ENCODE measurements at regions not wholly inside any gene's neighbourhood (a gene's known extent, or its start where the extent isn't known, plus 50 kb on each side); places are given as distances from the start of the nearest gene placed in this dataset.

DNA sequence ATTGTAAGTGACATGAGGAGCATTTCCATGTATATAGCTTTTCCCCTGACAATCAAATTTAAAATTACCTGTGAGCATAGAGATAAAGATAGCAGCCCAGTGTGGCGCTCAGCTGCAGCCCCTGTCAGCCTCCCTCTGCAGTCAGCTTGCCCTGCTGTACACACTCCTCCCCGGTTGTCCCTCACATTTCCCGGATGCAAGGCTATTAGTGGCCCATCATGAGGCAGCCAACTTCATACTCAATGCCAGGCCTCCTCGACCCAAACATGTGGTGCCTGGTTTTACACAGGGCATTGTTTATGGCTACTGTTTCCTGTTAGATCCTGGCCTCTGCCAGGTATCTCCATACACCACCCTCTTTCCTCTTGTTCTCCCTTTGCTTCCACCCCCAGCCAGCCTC lies 116.1 kb upstream of the SH3BP4 start:
- no peak for DNase-seq (ENCODE audit: low read depth)

GRCh38 chr2:234834228-234834923 lies 117.4 kb upstream of the SH3BP4 start:
- no peak for DNase-seq (ENCODE audit: low read depth)

- no peak for DNase-seq (ENCODE audit: low read depth)
These were observed 121.0 kb upstream of the SH3BP4 start for GRCh38 chr2:234830853-234831252.

DNA sequence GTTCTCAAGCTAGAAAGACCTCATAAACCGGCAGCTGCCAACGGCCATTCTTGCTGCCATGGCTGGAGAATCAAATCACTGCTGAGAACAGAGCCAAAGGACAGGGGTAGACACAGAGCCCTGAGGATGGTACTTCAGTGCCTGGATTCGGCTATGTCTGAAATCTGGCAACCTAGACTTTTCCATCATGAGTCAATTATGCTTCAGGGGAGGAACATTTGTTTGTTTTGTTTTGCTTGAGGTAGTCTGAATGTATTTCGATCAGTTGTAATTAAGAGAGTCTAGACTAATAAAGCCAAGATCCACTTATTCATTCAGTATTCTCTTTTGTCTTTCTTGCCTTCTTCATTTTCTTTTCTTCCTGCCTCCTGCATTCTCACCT lies 122.8 kb upstream of the SH3BP4 start:
- no peak for DNase-seq (ENCODE audit: low read depth)

DNA sequence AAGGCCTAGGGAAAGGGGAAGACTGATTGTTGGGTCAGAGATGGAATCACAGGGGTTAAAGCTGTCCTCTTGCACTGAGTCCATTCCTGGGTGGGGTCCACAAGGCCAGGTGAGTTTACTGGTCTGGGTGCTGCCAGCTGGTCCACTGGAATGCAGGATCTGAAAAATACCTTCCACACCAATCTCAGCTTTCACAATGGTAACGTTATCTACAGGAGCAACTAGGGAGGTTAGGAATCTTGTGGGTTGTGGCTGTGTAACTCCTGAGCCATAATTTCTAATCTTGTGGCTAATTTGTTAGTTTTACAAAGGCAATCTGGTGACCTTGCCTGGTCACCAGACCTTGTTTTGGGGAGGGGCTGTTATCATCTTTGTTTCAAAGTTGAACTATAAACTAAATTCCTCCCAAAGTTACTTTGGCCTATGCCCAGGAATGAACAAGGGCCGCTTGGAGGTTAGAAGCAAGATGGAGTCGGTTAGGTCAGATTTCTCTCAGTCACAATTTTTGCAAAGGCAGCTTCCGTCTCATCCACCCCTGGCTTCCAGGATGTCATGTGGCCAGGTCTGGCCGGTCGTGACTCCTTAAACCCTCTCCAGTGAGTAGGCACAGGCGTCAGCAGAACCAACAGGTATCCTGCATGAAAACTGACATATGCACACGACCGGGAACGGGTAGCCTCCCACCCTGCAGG lies 123.3 kb upstream of the SH3BP4 start:
- no peak for DNase-seq (ENCODE audit: low read depth)

DNA sequence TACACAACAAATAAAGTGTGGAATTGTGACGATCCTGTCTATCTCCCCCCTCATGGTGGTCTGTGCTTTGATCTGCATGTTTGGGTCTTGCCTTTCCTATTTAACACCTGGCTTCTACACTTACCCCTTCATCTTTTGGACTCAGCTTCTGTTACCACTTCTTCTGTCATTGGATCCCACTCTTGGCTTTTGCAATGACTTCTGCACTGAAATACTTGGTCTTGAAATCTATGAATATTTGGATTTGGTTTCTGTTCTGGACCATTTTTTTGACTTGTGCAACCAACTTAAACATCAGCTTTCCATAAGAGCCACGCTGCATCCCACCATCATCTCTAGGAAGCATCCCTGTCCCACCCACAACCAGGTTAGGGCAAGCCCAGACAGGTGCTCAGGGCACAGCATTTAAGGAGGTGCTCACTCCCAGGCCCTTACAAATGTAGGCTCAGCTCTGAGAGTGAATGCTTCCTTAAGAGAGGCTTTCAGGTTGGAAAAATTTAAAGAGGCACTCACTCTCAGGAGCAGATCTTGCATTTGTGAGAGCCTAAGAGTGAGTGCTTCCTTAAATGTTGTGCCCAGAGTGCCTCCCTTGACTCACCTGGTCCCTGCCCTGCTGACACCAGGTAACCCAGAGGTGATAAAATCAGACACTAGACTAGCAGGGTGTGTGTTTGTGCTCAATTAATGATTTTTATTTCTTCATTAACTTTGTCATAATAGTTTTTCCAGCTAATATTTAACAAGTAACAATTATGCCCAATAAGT lies 124.5 kb upstream of the SH3BP4 start:
- no peak for DNase-seq (ENCODE audit: low read depth)

DNA sequence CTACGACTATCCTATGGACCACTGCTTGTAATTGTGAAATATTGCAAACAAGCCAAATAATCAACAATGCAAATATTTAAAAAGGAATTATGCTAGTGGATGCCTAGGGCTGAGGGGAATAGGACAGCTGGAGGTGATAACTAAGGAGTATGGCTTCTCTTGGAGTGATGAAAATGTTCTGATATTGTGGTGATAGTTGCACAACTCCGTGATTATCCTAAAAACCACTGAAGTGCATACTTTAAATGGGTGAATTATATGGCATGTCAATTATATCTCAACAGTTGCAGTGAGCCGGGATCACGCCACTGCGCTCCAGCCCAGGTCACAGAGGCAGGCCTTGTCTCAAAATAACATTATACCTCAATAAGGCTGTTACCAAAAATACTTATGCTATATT lies 125.1 kb upstream of the SH3BP4 start:
- no peak for DNase-seq (ENCODE audit: low read depth)

GRCh38 chr2:234825616-234826015 lies 126.2 kb upstream of the SH3BP4 start:
- DNase-seq (ENCODE audit: low read depth): no peak

DNA sequence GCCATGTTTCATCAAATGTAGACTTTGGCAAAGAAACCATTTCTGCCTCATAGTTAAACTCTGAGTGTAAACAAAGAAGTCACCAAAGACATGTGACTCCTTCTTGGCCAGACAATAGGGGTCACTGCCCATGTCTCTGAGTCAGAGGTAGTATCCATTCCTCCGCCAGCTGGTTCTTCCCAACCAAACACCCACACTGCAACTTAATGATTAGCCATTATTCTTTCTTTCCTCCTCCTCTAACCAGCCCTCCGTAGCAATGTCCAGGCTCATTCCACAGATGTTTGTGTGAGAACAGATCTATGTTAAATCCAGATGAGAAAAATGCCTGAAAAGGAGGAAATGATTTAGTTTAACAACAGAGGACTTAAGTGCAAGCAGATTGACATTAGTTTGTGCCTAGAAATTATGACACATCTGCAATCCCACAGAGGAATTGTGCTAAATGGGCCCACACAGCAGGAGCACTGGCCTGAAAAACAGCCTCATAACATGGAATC lies 127.9 kb upstream of the SH3BP4 start:
- DNase-seq (ENCODE audit: low read depth): peak; percentile 23

GRCh38 chr2:234823196-234823876 lies 128.5 kb upstream of the SH3BP4 start:
- DNase-seq (ENCODE audit: low read depth): no peak

DNA sequence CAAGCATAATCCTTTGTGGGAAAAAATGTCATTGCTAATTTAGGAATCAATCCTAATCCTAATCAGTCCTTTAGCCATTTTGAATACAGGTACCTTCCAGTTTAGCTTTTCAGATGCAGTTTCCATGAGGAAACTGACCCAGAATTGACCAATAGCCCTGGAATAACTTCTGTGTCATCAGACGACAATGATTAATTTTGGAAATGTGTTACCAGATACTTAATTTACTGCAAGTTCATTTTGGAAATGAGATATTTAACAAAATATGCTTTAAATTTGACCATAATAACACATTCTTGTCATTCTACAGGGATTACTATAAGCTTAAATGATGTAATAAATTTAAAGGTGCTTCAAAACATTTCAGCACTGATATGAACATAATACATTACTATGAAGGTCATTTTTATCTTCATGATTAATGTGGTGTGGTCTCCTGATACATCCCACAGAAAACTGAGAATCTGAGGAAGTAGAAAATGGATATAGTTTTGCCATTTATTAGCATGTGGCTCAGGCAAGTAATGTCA lies 129.8 kb upstream of the SH3BP4 start:
- no peak for DNase-seq (ENCODE audit: low read depth)

DNA sequence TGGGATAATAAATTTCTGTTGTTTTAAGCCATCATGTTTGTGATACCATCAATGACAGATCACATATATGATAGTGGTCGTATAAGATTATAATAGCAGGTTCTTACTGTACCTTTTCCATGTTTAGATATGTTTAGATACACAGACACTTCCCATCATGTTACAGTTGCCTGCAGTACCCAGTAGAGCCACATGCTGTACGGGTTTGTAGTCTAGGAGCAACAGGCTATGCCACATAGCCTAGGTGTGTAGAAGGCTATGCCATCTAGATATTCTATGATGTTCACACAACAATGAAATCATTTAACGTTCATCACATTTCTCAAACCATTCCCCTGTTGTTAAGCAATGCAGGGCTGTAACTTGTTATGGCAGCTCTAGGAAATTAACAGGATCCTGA lies 132.9 kb upstream of the SH3BP4 start:
- DNase-seq (ENCODE audit: low read depth): no peak

GRCh38 chr2:234816491-234816890 lies 135.3 kb upstream of the SH3BP4 start:
- DNase-seq (ENCODE audit: low read depth): no peak

GRCh38 chr2:234816056-234816455 lies 135.8 kb upstream of the SH3BP4 start:
- no peak for DNase-seq (ENCODE audit: low read depth)

DNA sequence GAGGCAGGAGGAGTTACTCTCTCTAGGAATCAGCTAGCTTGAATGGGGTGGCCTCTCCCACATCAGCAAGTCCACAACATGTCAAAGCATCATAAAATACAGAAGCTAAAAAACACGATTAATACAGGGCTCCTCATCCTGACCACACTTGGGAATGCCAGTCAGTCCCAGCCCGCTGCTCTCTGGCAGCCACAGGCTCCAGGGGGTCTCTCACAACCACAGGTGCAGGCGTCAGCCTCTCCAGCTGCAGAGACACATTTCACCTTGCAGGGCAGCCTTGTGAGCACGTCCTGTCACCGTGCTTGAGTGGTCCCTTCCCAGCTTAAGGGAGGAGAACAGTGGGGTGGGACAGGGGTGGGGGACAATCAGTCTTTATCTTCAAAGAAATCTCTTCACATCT lies 137.4 kb upstream of the SH3BP4 start:
- no peak for DNase-seq (ENCODE audit: low read depth)

- DNase-seq (ENCODE audit: low read depth): no peak
These were observed 139.0 kb upstream of the SH3BP4 start for GRCh38 chr2:234812851-234813250.

- no peak for DNase-seq (ENCODE audit: low read depth)
These were observed 142.9 kb upstream of the SH3BP4 start for GRCh38 chr2:234808907-234809306.

DNA sequence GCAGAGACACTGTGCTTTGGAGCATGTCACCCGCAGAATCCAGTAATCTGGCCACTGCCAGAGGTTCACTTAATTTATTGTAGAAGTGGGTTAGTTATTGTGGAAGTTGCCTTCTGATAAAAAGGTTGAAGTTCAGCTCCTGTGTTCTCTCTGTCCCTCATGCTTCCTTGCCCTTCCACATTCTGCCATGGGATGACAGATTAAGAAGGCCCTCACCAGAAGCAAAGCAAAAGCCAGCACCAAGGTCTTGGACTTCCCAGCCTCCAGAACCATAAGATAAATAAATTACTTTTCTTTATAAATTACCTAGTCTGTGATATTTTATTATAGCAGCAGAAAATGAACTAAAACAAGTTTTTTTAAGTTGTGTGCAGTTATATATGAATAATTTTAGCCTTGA lies 145.0 kb upstream of the SH3BP4 start:
- DNase-seq (ENCODE audit: low read depth): no peak

- no peak for DNase-seq (ENCODE audit: low read depth)
These were observed 146.0 kb upstream of the SH3BP4 start for GRCh38 chr2:234805836-234806235.

- DNase-seq (ENCODE audit: low read depth): no peak
These were observed 147.1 kb upstream of the SH3BP4 start for GRCh38 chr2:234804704-234805103.

DNA sequence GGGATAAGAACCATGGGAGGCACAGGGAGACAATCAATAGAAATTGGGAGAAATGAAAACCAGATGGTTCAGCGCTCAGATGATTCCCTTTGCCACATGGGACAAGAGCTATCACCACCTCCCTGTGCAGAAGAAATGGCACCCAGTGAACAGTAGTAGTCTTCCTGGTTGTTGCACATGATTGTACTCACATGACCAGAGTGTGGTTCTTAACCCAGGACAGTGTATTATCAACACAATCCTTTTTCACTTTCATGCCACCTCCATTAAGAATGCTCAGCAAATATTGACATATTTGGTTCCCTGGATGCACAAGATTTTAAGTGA lies 149.0 kb upstream of the SH3BP4 start:
- no peak for DNase-seq (ENCODE audit: low read depth)

Data from HS-27A (cell line).